KOPT-K1 (cell line): ENCODE measurements at regions not wholly inside any gene's neighbourhood (a gene's known extent, or its start where the extent isn't known, plus 50 kb on each side); places are given as distances from the start of the nearest gene placed in this dataset.
"Not testable (repeated sequence)": the region's sequence is repeated elsewhere in the genome, so short reads cannot be mapped to it uniquely, and the experiment has no call there.

Source experiments
- H3K27ac ChIP-seq: fragments of 200-600 bp; sonication (generic); 2 replicates; pipeline ENCODE4 v1.5.1; 2016; ENCODE audit warnings: antibody characterized with exemption, mild to moderate bottlenecking, low read depth, low read length; ENCODE audit not compliant: poor library complexity, severe bottlenecking
- H3K36me3 ChIP-seq: fragments of 200-600 bp; sonication (generic); 2 replicates; pipeline ENCODE4 v1.5.1; 2017; ENCODE audit warnings: antibody characterized with exemption, mild to moderate bottlenecking, low read length, moderate library complexity; ENCODE audit not compliant: insufficient read depth
- H3K9me3 ChIP-seq: fragments of 200-600 bp; sonication (generic); 2 replicates; pipeline ENCODE4 v1.5.1; 2017; ENCODE audit warnings: antibody characterized with exemption, low read length, mild to moderate bottlenecking; ENCODE audit not compliant: insufficient read depth, poor library complexity, severe bottlenecking

DNA sequence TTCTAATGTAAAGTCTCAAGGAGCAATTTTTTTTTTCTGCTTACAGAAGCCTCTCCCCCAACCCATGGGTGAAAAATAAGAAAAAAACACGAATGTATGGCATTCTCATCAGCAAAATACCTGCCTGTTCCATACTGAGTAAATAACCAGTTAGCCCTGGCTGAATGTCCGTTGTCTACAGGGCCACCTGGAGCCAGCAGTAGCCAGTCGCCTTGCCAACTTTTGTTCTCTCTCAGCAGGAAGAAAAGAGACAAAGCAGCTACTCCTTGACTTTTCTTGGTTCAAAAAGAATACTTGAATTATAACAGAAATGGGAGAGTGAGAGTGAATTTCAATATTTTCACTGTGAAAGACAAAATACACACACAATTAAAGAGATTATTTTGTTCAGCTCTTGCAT lies 532.9 kb upstream of the CRIM1 start:
- Histone ChIP-seq H3K27ac (no peak overlapping the region), H3K9me3 (no peaks in the 10 kb centered on the region), H3K36me3 (no peaks in the 10 kb centered on the region)

DNA sequence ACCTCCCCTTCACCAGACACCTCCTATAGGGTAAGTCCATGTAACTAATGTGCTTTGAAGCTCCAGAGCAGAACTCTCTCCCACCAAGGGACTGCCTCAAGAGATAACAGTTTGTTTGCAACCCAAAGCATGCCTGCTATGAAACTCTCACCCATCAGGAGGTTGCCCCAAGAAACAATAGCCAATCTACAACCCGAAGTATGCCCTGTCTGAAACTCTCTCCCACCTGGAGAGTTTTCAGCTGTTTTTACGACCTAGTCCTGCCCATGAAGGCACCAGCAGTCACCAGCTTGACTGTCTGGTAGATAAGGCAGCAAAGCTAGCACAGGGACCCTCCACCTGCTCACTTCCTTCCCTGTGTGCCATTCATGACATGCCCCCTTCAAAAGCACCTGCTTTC lies 533.9 kb upstream of the CRIM1 start:
- Histone ChIP-seq H3K36me3 (no peaks in the 10 kb centered on the region), H3K9me3 (no peaks in the 10 kb centered on the region), H3K27ac (no peak overlapping the region)

DNA sequence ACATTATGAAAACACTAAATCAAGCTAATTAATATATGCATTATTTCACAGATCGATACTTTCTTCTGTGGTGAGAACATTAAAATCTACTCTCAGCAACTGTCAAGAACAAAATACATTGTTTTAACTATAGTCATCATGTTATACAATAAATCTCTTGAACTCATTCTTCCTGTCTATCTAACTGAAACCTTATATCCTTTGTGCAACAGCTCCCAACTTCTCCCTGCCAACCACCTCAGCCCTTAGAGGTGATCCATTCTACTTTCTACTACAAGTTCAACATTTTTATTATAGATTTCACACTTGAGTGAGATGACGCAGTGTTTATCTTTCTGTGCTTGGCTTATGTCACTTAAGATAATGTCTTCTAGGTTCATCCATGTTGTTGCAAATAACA lies 535.2 kb upstream of the CRIM1 start:
- H3K27ac ChIP-seq: no peak overlapping the region
- H3K36me3 ChIP-seq: no peaks in the 10 kb centered on the region
- no peaks in the 10 kb centered on the region for H3K9me3 ChIP-seq

DNA sequence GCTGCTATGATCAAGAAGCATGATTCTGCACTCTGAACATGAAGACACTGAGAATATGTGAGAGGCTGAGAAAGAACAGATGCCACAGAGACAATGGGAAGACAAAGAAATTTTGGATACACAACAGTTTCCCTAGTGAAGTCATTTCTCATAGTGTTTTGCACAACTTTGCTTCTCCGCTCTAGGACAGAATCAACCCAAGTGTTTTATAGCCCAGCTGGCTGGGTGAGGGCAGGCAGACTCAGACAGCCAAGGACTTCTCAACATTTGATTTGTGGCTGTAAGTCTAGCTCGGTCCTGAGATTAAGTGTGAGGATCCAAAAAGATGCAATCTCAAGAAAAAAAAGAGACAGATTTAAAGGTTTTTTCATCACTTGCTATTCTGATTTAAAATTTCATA lies 536.5 kb upstream of the CRIM1 start:
- H3K36me3 ChIP-seq: no peaks in the 10 kb centered on the region

DNA sequence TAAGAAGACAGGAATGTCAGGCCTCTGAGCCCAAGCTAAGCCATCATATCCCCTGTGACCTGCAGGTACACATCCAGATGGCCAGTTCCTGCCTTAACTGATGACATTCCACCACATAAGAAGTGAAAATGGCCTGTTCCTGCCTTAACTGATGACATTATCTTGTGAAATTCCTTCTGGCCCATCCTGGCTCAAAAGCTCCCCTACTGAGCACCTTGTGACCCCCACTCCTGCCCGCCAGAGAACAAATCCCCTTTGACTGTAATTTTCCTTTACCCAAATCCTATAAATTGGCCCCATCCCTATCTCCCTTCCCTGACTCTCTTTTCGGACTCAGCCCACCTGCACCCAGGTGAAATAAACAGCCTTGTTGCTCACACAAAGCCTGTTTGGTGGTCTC lies 537.2 kb upstream of the CRIM1 start:
- not testable (repeated sequence) for H3K27ac ChIP-seq, H3K36me3 ChIP-seq, H3K9me3 ChIP-seq

More for the DNA sequence above, 536.5 kb upstream of the CRIM1 start:
- H3K9me3 ChIP-seq: no peaks in the 10 kb centered on the region
- no peak overlapping the region for H3K27ac ChIP-seq

DNA sequence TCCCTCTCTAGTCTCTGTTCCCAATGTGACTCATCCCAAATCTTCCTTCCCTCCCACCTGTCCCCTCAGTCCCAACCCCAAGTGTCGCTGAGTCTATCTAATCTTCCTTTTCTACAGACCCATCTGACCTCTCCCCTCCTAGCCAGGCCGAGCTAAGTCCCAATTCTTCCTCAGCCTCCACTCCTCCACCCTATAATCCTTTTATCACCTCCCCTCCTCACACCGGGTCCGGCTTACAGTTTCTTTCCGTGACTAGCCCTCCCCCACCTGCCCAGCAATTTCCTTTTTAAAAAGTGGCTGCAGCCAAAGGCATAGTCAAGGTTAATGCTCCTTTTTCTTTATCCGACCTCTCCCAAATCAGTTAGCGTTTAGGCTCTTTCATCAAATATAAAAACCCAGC lies 541.0 kb upstream of the CRIM1 start:
- not testable (repeated sequence) for H3K9me3 ChIP-seq, H3K36me3 ChIP-seq, H3K27ac ChIP-seq

DNA sequence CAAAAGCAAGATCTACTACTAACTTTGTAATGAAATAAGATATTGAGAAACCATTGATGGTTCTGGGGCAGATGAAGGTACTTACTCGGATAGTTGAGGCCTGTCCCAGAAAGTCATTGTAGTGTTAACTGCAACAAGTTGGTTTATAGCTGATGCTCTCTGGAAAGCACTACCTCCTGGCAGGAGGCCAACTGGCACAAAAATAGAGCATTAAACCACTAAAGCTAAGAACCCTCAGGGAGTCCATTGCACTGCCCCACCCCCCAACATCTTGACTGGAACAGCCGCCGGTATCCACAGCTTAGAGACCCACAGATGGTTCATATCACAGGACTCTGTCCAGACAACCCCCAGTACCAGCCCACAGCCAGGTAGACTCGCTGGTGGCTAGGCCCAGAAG lies 552.5 kb upstream of the CRIM1 start:
- H3K9me3 ChIP-seq: no peaks in the 10 kb centered on the region
- H3K36me3 ChIP-seq: no peaks in the 10 kb centered on the region
- no peak overlapping the region for H3K27ac ChIP-seq

DNA sequence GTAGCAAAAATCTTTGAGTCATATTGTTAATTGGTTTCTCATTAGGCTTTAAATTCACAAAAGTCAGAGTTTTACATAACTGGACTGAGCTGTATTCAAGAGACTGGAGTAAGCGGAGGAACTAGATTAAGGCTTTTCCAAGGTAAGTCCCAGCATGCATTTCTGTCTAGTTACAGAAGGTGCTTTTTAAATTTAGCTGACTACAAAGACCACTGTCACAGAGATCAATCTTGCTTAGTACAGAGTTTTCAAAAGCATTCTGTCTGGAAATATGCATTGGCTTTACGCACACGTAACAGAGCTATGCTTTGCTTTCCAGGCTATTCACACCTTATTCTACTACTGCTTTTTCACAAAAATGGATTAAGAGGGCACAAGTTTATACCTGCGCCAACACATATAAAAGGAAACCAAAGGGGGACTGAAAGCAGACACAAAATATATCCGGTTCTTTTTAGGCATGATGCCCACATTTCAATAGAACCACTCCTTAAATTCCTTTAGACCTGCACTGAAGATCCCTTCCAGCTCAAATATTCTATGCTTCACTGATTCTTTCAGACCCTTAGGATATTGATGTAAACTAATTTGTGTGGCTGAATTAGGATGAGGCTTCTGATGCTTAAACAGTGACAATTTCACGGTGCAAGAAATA lies 560.7 kb upstream of the CRIM1 start:
- Histone ChIP-seq H3K36me3 (no peaks in the 10 kb centered on the region), H3K9me3 (no peaks in the 10 kb centered on the region), H3K27ac (no peak overlapping the region)

DNA sequence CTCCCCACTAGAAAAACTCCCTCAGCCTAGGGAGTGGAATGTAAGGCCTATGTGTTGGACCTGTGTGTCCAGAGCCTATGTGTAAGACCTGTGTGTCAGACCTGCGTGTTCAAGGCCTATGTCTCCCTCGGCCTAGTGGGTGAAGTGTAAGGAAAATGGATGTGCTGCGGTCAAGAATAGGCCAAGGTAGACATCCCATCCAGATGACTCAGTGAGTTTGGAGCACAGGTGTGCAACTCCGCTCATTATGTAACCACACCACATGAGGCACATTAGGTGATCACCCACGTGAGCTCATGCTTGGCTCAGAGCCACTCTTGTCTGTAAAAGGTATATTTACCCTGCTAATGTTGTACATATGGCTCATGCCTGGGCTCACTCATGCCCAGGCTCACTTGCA lies 565.3 kb upstream of the CRIM1 start:
- H3K9me3 ChIP-seq: peaks cover 9% of the 10 kb centered on the region
- H3K36me3 ChIP-seq: no peaks in the 10 kb centered on the region
- H3K27ac ChIP-seq: no peak overlapping the region

DNA sequence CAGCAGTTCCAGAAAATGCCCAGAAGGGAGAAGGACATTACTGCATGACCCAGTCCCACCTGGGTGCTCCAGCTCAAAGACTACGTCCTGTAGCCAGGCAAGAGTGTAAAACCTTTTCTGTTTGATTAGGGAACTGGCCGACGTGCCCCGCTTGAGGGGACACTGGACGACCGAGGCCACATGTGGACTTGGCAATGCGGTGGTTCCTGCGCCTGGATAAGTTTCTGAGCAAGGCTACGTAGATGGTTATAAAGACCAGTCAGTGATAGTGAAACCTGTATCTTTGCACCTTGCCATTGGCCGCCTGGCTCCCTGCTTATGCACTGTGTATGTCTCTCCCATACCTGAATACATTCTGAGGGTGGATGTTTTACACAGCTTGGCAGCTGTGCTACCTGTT lies 567.0 kb upstream of the CRIM1 start:
- Histone ChIP-seq H3K9me3 (peaks cover 9% of the 10 kb centered on the region), H3K36me3 (no peaks in the 10 kb centered on the region), H3K27ac (no peak overlapping the region)

DNA sequence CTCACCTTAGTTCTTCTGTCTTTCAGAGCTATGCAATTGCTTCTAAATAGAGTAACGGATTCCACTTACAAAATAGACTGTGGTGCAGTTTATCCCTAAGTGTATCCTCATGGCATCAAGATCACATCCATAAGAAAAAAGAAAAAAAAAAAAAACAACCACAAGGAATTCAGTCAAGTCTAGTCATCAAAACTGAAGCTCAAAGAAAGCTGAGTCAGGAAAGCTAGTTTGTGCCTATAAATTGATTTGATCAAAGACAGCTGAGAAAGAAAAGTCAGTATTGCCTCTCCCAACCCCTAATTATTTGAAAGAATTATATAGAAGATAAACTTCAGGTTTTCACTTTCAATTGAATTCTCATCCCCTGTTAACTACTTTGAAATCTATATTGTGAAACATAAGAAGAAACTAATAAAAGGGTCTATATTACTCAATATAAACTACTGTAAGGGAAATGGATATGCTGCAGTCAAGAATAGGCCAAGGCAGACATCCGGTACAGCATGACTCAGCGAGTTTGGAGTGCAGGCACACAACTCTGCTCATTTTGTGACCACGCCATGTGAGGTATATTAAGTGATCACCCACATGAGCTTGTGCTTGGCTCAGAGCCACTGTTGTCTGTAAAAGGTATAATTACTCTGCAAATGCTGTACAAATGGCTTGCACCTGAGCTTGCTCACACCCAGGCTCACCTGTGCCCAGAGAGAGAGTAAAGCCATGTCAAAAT lies 568.1 kb upstream of the CRIM1 start:
- H3K9me3 ChIP-seq: peaks cover 9% of the 10 kb centered on the region
- H3K36me3 ChIP-seq: no peaks in the 10 kb centered on the region
- no peak overlapping the region for H3K27ac ChIP-seq

DNA sequence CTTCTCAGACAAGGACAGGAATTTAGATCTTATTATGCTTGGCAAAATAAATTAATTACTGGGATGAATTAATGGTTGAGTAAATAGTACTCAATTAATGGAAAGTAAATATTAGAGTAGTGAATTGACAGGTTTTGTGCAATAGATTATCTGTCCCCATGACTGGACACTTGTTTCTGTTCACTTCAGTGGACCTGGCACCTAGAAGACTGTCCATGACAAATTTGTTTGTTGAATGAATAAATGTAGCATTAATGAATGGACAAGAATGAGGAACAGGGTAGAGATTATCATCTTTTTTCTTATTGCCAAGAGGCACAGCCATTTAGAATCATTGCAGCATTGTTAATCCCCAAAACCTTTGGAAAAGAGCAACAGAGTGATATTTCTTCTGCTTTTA lies 570.0 kb upstream of the CRIM1 start:
- Histone ChIP-seq H3K27ac (no peak overlapping the region), H3K9me3 (peaks cover 9% of the 10 kb centered on the region), H3K36me3 (no peaks in the 10 kb centered on the region)

DNA sequence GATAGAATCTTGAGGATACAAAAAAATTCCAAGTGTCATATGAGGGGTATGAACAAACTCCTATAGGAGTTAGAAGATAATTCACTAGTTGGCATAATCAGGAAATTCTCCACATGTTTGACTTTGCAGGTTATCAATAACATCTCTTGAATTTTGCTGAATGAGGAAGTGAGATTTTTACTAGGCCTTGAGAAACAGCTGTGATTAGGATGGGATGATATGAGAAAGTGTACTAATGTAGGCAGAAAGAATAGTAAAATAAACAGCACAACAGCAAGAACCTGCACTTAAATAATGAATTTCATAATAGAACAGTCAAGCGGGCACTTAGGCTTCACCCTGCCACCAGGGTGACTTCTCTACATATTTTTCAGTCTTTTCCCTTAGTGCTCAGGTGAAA lies 570.8 kb upstream of the CRIM1 start:
- H3K27ac ChIP-seq: no peak overlapping the region
- H3K9me3 ChIP-seq: peaks cover 9% of the 10 kb centered on the region
- H3K36me3 ChIP-seq: no peaks in the 10 kb centered on the region

DNA sequence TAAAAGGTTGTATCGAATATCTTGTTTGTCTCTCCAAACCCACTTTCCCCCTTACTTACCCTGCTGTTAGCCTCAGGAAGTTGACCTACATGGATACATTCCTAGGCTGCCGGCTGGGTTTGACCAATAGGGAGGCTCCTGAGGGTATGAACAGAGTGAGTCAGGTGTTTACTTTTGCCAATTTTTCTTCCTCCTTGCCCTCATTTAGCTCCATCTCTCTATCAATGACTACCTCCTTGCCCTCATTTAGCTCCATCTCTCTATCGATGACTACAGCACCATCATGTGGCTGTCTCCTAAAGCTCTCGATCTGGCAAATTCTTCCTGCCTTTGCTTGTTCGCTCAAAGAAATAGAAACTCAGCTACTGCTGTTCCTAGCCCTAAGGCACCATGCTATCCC lies 571.9 kb upstream of the CRIM1 start:
- no peaks in the 10 kb centered on the region for H3K36me3 ChIP-seq
- peaks cover 9% of the 10 kb centered on the region for H3K9me3 ChIP-seq
- H3K27ac ChIP-seq: no peak overlapping the region

DNA sequence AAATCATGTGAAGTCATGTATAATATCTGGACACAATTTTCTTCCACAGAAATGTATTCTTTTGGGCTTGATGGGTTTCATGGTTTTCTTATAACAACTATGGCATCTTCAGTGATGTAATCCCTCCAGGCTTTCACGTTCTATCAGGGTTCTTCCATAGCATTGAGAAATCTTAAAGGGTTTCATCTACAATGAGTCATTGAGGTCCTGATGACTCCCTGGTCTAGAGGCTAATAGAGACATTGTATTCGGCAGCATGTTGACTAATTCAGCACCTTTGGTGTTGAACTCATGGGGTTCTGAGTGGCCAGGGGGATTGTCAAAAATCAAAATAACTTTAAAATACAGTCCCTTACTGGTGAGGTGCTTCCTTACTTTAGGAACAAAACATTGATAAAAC lies 614.0 kb upstream of the CRIM1 start:
- Histone ChIP-seq H3K27ac (no peak overlapping the region), H3K9me3 (no peaks in the 10 kb centered on the region), H3K36me3 (no peaks in the 10 kb centered on the region)

DNA sequence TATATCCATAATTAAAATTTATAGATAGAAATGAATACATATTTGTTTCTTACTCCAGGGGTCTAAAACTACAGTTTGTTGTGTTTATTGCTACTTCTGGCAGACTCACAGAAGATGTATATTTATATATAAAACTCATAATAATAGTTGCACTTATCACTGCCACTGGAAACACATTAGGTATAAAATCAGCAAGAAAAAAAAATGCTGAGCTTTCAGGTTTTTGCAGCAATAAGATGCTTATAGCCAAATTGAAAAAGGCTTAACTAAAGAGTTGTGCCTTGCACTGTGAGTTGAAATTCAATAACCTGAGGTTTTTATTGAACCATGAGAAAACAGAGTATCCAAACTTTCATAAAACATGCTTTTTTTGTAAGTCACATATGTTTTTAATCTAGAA lies 623.9 kb upstream of the CRIM1 start:
- no peaks in the 10 kb centered on the region for H3K9me3 ChIP-seq
- no peak overlapping the region for H3K27ac ChIP-seq
- H3K36me3 ChIP-seq: no peaks in the 10 kb centered on the region
